ENCODE measurements at regions not wholly inside any gene's neighbourhood (a gene's known extent, or its start where the extent isn't known, plus 50 kb on each side); places are given as distances from the start of the nearest gene placed in this dataset.

DNA sequence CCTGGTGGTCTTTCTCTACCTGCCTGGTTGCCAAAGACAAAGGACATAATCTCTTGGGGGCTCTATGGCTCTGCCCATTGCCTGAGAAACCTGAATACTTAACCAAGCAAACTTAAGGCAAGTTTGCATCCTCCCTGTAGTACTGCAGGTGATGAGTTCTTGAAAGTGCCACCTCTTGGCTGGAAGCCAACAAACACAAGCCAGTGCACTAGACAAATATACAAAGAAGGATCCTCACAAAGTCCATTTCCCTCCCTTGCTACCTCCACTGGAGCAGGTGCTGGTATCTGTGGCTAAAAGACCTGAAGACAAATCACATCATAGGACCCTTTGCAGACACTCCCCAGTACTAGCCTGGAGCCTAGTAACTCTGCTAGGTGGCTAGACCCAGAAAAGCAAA is 772.3 kb downstream of the SI start:
- TF ChIP-seq, protein P1, sequence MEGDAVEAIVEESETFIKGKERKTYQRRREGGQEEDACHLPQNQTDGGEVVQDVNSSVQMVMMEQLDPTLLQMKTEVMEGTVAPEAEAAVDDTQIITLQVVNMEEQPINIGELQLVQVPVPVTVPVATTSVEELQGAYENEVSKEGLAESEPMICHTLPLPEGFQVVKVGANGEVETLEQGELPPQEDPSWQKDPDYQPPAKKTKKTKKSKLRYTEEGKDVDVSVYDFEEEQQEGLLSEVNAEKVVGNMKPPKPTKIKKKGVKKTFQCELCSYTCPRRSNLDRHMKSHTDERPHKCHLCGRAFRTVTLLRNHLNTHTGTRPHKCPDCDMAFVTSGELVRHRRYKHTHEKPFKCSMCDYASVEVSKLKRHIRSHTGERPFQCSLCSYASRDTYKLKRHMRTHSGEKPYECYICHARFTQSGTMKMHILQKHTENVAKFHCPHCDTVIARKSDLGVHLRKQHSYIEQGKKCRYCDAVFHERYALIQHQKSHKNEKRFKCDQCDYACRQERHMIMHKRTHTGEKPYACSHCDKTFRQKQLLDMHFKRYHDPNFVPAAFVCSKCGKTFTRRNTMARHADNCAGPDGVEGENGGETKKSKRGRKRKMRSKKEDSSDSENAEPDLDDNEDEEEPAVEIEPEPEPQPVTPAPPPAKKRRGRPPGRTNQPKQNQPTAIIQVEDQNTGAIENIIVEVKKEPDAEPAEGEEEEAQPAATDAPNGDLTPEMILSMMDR (IDR thresholded peaks at IDR 0.05), result no peak

DNA sequence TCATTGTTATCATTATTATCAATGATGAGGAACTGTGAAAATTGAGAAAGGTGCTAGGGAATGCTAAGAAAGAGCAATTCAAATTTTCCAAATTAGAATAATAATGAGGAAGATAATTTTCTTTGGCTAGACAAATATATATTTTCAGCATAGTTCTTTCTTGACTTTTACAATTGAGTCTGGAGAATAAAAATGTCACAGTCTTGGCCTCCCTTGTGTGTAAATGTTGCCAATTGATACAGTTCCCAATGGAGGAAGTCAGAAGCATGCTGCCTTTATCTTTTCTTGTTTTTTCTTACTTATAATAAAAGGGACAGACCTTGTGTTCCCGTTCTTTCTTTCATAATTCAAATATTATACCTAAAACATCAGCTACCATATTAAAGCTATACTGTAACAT is 774.4 kb downstream of the SI start:
- TF ChIP-seq, protein P1 (IDR thresholded peaks at IDR 0.05), result no peak

- TF ChIP-seq, protein P1 (IDR thresholded peaks at IDR 0.05), result no peak
Measured at GRCh38 chr3:164302622-164303021, 775.7 kb downstream of the SI start.

GRCh38 chr3:164278550-164278949 is 799.7 kb downstream of the SI start:
- TF ChIP-seq, protein P1 (IDR thresholded peaks at IDR 0.05), result no peak

- TF ChIP-seq, protein P1 (IDR thresholded peaks at IDR 0.05), result no peak
Measured at GRCh38 chr3:164267053-164267452, 811.2 kb downstream of the SI start.

DNA sequence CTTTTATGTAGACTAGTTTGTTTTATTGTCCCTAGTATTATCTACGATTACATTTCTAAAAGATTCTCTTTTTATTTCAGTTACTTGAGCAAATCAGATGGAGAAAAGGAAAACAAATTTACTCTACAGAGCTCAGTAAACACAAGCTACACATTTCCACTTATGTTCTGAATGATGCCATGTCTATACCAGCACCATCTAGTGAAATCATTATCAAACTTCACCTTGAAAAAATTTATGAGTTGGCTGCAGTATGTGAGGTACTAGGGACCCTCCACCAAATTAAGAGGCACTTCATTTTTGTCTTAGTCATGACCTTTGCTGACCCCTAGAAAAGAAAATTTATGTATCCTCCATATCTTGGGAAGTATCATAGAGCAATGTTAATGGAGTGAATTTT is 827.4 kb downstream of the SI start:
- TF ChIP-seq, protein P1 (IDR thresholded peaks at IDR 0.05), result peak; percentile 42

GRCh38 chr3:164236851-164237250 is 841.4 kb downstream of the SI start:
- TF ChIP-seq, protein P1 (IDR thresholded peaks at IDR 0.05), result no peak

DNA sequence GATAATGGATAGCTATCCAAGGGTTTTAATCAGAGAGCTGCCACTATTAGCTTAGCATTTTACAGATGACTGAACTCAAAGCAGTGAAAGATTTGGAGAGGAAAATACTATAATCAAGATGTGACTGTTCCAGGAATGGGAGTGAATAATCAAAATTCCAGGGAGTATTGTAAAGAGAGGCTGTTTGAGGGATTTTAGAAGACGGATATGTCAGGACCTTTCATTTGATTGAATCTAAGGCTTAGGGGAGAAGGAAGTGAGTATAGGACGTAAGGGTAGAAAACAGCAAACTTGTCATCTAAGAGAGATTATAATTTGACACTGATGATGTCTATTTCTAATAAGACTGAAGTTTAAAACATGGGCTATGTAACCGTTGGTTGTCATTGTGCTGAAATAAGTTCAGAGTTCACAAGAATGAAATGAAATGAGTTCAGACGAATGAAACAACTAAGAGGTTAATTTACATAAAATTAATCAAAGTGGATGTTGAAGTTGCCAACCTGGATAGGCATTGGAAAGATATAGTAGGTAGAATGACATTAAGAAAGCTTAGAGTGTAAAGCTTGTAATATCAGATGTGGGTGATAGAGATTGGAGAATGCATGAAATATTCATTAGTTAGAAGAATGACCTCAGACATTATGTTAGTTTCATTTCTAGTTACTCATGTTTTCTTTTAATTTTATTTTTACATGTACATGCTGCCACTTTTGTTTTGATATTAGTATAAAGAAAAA is 842.8 kb downstream of the SI start:
- TF ChIP-seq, protein P1 (IDR thresholded peaks at IDR 0.05), result no peak
